ENCODE measurements at regions not wholly inside any gene's neighbourhood (a gene's known extent, or its start where the extent isn't known, plus 50 kb on each side); places are given as distances from the start of the nearest gene placed in this dataset.
A peak's percentile ranks its signal among the peaks of the same experiment; 100 is the strongest.
"Not testable (repeated sequence)": the region's sequence is repeated elsewhere in the genome, so short reads cannot be mapped to it uniquely, and the experiment has no call there.

DNA sequence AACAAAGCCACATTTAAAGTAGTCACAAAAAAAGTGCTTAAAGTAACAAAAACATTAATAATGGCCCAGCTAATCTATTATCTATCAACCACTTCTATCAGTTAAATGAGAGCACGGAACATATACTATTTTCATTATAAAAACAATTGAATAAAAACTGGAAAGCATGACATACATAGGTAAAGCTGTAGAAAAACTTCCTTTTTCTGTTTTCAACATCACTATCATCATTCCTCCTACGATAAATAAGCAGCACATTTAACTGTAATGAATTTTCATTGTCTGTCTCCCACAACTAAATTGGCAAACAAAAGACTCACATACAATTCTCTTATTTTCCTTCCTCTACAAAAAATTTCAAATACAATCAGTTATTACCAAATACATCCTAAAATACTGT lies 96.4 kb upstream of the DPH5 start:
- DNase-seq: no peak

DNA sequence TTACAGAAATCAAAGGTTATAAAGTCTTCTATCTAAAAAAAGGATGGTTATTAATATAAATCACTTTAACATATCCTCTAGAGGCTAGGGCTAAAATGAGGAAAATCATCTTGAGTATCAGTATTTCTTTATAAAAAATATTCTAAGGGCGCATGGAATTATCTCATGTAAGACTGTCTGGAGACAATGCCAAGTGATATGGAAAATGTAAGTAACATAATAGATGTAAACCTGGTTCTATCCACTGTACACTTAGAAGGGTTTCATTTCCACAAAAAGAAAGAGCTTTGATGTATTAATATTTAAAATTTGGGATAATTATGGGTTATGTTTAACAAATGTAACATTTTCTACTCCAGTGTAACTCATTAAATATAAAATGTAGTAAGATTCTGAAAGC lies 95.9 kb upstream of the DPH5 start:
- no peak for DNase-seq

- no peak for DNase-seq
These were observed 95.3 kb upstream of the DPH5 start for GRCh38 chr1:101120868-101121267.

DNA sequence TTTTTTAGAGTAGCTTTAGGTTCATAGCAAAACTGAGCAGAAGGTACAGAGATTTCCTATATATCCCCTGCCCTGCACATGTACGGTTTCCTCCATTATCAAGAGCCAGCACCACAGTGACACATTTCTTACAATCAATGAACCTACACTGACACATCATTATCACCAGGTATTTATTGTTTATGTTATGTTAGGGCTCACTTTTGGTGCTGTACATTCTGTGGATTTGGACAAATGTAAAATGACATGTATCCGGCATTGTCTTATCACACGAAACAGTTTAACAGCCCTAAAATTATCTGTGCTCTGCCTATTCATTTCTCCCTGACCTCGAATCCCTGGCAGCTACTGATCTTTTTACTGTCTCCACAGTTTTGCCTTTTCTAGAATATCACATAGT lies 93.7 kb upstream of the DPH5 start:
- no peak for DNase-seq

- no peak for DNase-seq
These were observed 90.4 kb upstream of the DPH5 start for GRCh38 chr1:101116006-101116405.

GRCh38 chr1:101115112-101115511 lies 89.5 kb upstream of the DPH5 start:
- no peak for DNase-seq

DNA sequence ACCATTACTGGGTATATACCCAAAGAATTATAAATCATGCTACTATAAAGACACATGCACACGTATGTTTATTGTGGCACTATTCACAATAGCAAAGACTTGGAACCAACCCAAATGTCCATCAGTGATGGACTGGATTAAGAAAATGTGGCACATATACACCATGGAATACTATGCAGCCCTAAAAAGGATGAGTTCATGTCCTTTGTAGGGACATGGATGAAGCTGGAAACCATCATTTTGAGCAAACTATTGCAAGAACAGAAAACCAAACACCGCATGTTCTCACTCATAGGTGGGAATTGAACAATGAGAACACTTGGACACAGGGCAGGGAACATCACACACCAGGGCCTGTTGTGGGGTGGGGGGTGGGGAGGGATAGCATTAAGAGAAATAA lies 88.5 kb upstream of the DPH5 start:
- not testable (repeated sequence) for DNase-seq

GRCh38 chr1:101112051-101112780 lies 86.6 kb upstream of the DPH5 start:
- peak; percentile 44 to 96 (median 82) for DNase-seq

DNA sequence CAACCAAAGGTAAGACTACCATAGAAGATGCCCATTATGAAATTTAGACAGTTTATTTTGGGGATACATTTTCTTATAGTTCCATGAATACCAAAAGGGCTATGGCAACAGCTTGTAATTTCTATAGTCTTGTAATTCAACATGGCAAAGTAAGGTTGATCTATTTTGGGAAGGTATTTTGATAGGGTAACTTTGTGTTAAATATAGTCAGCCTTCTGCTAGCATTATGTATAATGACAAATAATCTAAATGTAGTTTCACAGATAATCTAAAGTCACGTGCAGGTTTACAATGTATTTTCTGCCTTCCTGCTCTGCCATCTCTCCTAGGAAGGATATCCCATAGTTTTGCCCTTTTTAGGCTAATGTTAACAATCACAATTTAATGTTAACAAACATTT lies 85.9 kb upstream of the DPH5 start:
- no peak for DNase-seq

DNA sequence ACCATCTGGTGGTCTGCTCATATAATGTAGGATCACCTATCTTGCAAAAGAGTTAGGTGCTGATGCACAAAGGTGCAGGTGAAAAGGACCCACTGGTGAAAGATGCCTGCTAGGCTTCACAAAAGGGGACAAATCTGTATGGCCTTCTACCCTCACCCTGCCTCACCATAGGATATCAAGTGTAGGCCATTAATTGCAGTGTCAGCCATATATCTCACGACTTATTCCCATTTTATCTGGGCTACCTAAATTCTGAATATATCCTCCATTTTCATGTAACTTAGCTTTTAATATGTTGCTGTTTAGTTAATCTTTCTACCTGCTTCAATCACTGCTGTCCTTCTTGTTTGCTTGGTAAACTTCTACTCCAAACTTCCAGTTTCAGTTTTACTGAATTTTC lies 84.2 kb upstream of the DPH5 start:
- no peak for DNase-seq

DNA sequence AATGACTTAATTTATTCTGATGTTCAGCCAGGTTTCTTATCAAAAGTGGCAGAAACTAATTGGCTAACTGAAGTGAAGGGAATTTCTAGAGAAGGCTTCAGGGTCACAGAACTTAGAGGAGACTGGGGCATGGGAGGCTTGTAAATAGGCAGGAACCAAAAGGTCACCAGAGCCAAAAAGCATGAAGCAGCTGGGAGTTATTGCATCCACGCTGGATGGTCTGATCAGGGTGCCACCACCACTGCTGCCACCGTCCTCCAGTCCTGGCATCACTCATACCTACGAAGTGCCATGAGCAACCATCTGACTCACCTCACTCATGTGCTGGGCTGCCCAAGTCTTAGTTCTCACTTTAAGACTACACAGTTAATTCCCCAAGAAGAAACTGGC lies 82.5 kb upstream of the DPH5 start:
- no peak for DNase-seq

DNA sequence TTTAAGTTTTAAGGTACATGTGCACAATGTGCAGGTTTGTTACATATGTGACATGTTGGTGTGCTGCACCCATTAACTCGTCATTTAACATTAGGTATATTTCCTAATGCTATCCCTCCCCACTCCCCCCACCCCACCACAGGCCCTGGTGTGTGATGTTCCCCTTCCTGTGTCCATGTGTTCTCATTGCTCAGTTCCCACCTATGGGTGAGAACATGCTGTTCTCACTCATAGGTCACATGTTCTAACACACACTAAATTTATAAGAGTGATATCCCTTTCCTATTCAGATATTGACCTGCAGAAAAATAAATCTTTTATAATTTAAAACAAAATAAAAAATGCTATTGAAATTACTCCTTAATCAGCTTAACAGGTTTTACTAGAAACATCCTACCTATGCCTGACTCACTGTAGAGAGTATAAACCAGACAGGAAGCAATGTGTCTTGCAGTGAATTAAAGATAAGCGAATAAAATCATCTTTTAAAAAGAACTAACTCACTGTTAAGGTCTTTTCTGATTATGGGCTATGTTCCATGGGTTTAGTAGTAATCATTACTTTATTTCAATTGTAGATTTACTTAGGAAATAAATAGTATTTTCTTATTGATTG lies 82.0 kb upstream of the DPH5 start:
- peak in 1 of 6 experiments; percentile 5 for DNase-seq

DNA sequence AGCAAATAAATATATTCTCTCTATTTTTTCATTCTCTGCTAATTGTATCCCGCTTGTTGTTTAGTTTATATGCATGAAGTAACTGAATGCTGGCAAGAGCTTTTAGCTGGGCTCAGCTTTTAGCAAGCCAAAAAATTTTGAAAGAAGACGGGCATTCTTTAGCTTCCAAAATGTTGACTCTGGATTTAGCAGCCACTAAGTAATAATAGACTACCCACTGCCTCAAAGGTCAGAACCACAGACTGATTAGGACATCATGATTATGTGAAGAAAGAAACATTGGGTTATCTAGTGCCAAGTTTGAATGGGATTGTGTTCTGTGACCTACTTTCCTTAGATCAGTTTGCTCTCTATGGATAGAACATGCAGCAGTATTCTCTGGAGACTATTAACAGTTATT lies 80.3 kb upstream of the DPH5 start:
- no peak for DNase-seq

DNA sequence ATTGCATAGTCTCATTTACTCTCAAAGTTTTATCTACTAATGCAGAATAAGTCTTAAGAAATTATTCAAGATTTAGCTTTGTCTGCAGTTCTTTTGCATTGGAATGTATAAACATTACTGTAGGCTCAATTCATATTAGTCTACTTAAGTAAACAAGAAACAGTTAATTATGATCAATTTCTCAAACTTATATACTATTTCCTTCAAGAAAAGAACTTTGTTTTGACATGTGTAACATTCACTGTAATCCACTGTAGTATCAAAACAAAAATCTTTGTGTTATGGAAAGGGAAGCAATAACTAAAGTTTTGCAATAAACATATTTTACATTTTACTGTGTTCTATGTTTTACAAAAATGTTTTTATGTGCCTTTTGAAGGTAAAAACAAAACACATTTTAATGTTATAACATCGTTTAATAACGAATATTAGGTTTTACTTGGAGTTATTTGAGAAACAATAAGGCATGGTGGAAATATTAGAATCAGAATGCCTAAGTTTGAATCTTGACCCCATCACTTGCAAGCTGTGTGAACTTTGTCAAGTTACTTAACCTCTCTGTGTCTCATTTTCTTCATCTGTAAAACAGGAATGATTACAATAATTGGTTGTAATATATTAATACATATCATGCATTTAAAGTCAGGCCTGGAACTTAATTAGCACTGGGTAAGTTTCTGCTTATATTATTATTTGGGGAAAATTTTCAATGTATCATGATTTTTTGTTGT lies 77.0 kb upstream of the DPH5 start:
- no peak for DNase-seq

GRCh38 chr1:101101360-101101759 lies 75.8 kb upstream of the DPH5 start:
- no peak for DNase-seq

DNA sequence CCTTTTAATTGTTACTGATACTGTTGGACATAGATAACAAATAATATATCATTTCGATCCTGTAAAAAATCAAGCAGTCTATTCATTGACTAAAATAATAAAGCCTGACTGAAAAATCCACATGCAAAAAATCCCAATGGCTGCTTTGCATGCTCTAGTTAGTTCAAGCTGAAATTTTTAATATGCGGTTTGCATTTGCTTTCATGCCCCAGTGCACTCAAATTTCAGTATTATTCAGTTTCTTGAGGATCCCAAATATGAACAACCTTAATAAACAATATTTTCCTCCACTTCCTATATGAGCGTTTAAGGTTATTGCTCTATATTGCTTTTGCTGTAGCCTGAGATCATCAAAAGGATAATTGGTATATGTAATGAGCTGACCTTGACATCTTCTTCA lies 75.1 kb upstream of the DPH5 start:
- no peak for DNase-seq

GRCh38 chr1:101098907-101099306 lies 73.3 kb upstream of the DPH5 start:
- DNase-seq: no peak

DNA sequence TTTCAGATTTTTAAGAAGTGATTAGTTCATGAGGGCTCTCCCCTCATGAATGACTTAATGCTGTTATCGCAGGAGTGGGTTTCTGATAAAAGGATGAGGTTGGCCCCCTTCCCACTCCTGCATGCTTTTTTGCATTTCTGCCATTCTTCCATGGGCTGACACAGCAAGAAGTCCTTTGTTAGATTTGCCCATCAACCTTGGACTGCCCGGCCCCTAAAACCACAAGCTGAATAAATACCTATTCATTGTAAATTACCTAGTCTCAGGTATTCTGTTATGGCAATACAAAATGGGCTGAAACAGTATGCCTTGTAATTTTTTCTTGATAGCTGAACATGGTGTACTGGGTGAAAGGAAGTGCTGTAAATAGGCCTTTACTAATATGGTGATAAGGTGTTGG lies 72.7 kb upstream of the DPH5 start:
- DNase-seq: no peak

DNA sequence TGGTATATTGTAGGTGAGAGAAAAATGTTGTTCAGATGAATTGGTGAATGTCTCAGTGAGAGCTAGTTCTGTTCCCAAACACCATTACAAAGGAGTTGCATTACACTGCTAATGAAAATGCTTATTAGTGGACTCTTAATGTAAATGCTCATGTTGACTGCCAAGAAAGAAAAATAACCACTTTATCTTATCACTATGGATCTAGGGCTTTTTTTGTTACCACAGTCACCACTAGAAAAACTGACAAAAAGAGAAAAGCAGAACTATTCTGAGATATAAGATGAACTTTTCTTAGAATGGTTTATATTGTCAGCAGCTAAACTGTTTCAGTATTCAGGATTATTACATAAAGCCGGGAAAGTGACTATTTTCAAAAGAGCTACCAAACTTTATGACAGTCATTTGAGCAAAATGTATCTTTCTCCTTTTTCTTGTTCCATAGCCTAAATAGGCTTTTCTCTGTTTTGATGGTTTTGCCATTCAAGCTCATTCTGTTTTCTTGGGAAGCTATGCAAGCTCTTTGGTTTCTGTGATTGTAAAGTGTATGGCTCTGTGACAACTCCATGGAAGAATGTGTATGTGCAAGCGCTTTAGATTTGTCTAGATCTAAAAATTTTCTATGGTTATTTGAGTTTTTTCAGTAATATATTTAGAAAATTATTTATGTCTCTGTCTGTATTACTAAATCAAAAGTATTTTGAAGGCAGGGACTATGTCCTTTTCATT lies 64.2 kb upstream of the DPH5 start:
- no peak for DNase-seq

DNA sequence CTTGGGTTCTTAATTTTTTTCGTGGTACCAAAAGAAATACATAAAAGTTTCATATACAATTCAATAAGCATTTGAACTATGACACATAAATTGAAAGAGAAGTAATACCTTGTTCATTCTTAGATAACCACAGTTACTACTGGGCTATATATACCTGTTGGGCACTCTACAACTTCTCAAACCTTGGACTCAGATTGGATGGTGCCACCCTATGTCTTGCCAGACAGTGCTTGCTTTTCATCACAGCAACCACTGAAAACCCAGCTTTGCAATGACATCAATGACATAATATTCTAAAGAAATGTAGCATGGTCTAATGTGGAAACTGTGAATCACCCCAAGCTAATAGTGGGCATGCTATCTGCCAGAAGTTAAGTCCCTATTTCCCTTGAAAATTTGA lies 62.8 kb upstream of the DPH5 start:
- DNase-seq: no peak

DNA sequence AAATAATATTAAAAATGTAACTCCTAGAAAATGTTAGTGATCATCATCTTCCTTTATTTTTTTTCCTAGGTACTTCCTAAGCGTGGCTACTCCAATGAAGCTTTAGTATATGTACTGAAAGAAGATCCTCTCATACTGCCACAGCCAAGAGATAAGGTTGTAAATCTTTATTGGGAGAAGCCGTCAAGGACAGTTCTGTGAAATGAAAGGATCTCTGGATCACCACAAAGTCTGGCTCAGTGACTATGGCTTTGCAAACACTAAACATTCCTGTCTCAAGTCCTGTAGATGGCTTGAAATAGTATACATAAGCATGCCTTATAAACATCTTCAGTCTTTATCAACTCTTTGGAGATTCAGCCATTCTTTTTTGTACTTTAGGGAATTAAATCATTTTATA lies 61.2 kb upstream of the DPH5 start:
- DNase-seq: no peak

GRCh38 chr1:101081496-101082488 lies 56.2 kb upstream of the DPH5 start:
- DNase-seq: peak in 3 of 6 experiments; percentile 13 to 25 (median 24)

Data from stimulated activated naive CD4-positive, alpha-beta T cell (primary cell).